Hematopoietic multipotent progenitor cell treated with erythropoietin and hydrocortisone succinate and interleukin-3 and kit ligand, for 17 days (in vitro differentiated cells): ENCODE measurements at regions not wholly inside any gene's neighbourhood (a gene's known extent, or its start where the extent isn't known, plus 50 kb on each side); places are given as distances from the start of the nearest gene placed in this dataset.

Experiments
- DNase-seq: peaks from one replicate; pipeline ENCODE4 v3.0.0-alpha.2; 2015; ENCODE audit warnings: low spot score

- DNase-seq: no peak
Observed at GRCh38 chr1:30638086-30638485, 85.3 kb downstream of the MATN1 start.

- DNase-seq: no peak
Observed at GRCh38 chr1:30637183-30637980, 86.0 kb downstream of the MATN1 start.

- no peak for DNase-seq
Observed at GRCh38 chr1:30636621-30637020, 86.8 kb downstream of the MATN1 start.

- no peak for DNase-seq
Observed at GRCh38 chr1:30635391-30635975, 87.9 kb downstream of the MATN1 start.

- no peak for DNase-seq
Observed at GRCh38 chr1:30634507-30634906, 88.9 kb downstream of the MATN1 start.

- DNase-seq: no peak
Observed at GRCh38 chr1:30633294-30633693, 90.1 kb downstream of the MATN1 start.

- DNase-seq: no peak
Observed at GRCh38 chr1:30632481-30632880, 90.9 kb downstream of the MATN1 start.

- DNase-seq: no peak
Observed at GRCh38 chr1:30631700-30632099, 91.7 kb downstream of the MATN1 start.

GRCh38 chr1:30629501-30629900 lies 93.9 kb downstream of the MATN1 start:
- DNase-seq: no peak

- no peak for DNase-seq
Observed at GRCh38 chr1:30627994-30628393, 95.4 kb downstream of the MATN1 start.

GRCh38 chr1:30627206-30627605 lies 96.2 kb downstream of the MATN1 start:
- no peak for DNase-seq

GRCh38 chr1:30623431-30623830 lies 100.0 kb downstream of the MATN1 start:
- DNase-seq: no peak

- DNase-seq: no peak
Observed at GRCh38 chr1:30619619-30620018, 103.8 kb downstream of the MATN1 start.

- no peak for DNase-seq
Observed at GRCh38 chr1:30618335-30618747, 105.0 kb downstream of the MATN1 start.

- no peak for DNase-seq
Observed at GRCh38 chr1:30616759-30617158, 106.6 kb downstream of the MATN1 start.

GRCh38 chr1:30615816-30616590 lies 107.4 kb downstream of the MATN1 start:
- no peak for DNase-seq

- DNase-seq: no peak
Observed at GRCh38 chr1:30615076-30615795, 108.1 kb downstream of the MATN1 start.

- DNase-seq: no peak
Observed at GRCh38 chr1:30613188-30613587, 110.2 kb downstream of the MATN1 start.

- no peak for DNase-seq
Observed at GRCh38 chr1:30612536-30613065, 110.8 kb downstream of the MATN1 start.

- no peak for DNase-seq
Observed at GRCh38 chr1:30611741-30612309, 111.6 kb downstream of the MATN1 start.

GRCh38 chr1:30610917-30611316 lies 112.5 kb downstream of the MATN1 start:
- DNase-seq: no peak

- DNase-seq: no peak
Observed at GRCh38 chr1:30609999-30610345, 113.4 kb downstream of the MATN1 start.
